ENCODE measurements at regions not wholly inside any gene's neighbourhood (a gene's known extent, or its start where the extent isn't known, plus 50 kb on each side); places are given as distances from the start of the nearest gene placed in this dataset.

DNA sequence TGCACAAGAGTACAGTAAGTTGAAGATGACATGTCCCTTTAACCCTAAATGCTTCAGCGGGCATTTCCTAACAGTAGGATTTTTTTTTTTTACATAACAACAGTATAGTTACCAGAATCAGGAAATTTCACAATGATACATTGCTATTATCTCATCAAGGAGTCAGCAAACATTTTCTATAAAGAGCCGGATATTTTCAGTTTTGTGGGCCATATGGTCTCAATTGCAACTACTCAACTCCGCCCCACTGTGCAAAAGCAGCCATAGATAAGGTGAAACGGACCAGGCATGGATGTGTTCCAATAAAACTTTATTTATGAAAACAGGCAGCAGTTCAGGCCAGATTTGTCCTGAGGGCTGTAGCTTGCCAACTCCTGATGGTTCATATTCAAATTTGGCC, 130.6 kb downstream of the SMAD6 start:
- Histone ChIP-seq H3K9me3 (peaks cover 16% of the 10 kb centered on the region), H3K27me3 (no peaks in the 10 kb centered on the region), H3K36me3 (no peaks in the 10 kb centered on the region), H3K4me3 (no peak overlapping the region)
- DNase-seq = peak; percentile 80

DNA sequence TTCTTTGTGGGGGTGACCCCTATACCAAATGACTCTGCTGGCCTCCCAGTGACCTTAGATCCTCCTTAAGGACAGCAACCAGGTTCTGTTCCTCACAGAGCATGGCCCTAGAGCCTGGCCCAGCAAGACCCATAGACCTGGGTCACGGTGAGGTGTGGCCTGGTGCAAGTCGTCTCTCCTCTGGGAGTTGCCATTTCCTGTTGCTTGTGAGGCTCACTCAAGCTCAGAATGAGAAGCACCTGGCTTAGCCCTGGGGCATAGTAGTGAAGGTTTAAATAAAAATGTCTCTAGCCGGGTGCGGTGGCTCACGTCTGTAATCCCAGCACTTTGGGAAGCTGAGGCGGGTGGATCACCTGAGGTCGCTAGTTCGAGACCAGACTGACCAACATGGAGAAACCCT, 131.3 kb downstream of the SMAD6 start:
- peaks cover 16% of the 10 kb centered on the region for H3K9me3 ChIP-seq
- no peak for DNase-seq
- H3K36me3 ChIP-seq = no peaks in the 10 kb centered on the region
- no peak overlapping the region for H3K4me3 ChIP-seq
- H3K27me3 ChIP-seq = no peaks in the 10 kb centered on the region

DNA sequence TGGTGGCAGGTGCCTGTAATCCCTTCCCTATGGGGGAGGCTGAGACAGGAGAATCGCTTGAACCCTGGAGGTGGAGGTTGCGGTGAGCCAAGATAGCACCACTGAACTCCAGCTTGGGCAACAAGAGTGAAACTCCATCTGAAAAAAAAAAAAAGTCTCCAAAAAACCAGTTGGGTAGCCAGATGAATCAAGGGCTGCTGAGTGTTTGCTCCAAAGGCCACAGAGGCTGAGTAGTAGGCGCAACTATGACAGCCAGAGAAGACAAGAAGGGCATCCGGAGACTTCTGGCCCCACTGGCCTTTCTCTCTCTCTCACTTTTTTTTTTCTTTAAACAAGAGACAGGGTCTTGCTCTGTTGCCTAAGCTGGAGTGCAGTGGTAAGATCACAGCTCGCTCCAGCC, 131.8 kb downstream of the SMAD6 start:
- no peaks in the 10 kb centered on the region for H3K27me3 ChIP-seq
- H3K9me3 ChIP-seq = peaks cover 16% of the 10 kb centered on the region
- no peak for DNase-seq
- no peaks in the 10 kb centered on the region for H3K36me3 ChIP-seq
- no peak overlapping the region for H3K4me3 ChIP-seq

DNA sequence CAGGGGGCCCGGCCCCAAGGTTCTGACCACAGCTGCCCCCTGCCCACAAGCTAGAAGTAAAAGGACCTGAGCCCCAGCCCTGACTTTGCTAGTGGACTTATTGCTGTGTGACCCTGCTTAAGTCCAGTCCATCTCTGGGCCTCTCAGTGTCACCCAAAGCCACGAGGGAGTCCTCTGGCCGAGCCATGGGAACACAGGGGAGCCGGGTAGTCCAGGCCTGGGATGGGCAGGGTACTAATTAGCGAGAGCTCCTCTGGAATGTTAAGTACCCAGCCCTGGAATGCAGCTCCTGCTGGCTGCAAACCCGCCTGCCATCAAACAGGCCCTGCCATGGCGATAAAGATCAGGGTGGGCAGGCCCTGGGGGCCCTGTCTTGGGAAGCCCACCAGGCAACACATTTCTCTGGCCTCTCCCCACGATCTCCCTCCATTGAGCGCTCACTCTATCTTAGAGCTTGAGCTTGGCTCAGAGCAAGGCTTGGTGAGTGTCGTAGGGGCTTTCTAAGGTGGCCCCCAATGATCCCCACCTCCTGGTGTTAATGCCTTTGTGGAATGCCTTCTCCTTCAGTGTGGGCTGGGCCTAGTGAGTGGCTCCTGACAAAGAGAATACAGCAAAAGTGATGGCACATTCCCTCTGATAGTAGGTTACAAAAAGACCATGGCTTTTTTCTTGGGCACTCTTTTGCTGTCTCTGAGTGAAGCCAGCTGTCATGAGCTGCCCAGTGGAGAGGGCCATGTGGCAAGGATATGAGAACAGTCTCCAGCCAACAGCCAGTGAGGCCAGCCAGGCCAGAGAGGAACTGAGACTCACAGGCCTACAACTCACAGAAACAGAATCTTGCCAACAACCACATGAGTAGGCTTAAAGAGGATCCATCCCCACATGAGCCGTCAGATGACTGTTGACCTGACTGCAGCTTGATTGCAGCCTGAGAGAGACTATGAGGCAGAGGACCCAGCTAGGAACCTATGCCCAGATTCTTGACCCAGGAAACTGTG, 133.1 kb downstream of the SMAD6 start:
- Histone ChIP-seq H3K27me3 (no peaks in the 10 kb centered on the region), H3K4me3 (no peak overlapping the region), H3K9me3 (peaks cover 16% of the 10 kb centered on the region), H3K36me3 (no peaks in the 10 kb centered on the region)
- DNase-seq = peak; percentile 86

DNA sequence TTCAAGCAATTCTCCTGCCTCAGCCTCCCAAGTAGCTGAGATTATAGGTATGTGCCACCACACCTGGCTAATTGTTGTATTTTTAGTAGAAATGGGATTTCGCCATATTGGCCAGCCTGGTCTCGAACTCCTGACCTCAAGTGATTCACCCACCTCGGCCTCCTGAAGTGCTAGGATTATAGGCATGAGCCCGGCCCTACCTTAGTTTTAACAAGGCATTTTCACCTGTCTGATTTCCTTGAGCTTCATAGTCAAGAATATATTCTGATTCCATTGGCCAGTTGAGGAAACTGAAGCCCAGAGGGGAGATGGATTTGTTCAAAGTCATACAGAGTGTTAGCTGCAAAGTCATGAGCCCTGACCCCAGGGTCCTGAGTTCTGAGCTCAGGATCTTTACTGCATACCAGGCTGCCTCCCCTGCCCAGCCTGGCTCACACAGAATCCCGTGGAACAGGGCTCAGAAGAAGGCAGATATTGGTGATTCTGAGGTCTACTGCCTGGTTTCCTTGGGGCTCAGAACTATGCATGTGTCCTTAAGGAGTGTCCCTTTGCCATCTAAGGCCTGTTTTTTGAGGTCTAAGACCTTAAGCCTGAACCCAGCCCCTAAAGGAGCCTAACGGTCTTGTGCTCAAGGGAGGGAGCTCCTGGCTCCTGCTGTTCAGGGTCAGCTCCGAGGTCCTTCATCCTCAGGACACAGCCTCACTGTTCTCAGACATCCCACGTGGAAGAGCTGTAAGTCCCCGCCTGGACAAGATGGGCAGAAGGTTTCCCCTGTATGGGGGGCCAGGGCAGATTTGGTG, 134.4 kb downstream of the SMAD6 start:
- no peak for DNase-seq
- H3K36me3 ChIP-seq = no peaks in the 10 kb centered on the region
- H3K27me3 ChIP-seq = no peaks in the 10 kb centered on the region
- peaks cover 16% of the 10 kb centered on the region for H3K9me3 ChIP-seq
- H3K4me3 ChIP-seq = no peak overlapping the region

DNA sequence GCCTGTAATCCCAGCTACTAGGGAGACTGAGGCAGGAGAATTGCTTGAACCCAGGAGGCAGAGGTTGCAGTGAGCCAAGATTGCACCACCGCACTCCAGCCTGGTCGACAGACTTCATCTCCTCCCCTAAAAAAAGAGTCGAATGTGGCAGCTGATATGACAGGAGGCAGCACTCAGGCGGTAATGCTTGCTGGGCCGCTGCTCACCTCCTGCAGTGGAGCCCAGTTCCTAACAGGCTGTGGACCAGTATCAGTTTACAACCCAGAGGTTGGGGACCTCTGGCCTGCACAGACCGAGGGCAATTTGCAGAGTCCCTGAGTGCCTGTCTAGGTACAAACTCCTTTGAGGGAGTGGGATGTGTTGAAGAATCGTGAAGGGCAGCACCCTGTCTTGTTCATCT, 136.2 kb downstream of the SMAD6 start:
- H3K9me3 ChIP-seq = peaks cover 16% of the 10 kb centered on the region
- peaks cover 4% of the 10 kb centered on the region for H3K36me3 ChIP-seq
- no peak for DNase-seq
- H3K27me3 ChIP-seq = no peaks in the 10 kb centered on the region
- no peak overlapping the region for H3K4me3 ChIP-seq

DNA sequence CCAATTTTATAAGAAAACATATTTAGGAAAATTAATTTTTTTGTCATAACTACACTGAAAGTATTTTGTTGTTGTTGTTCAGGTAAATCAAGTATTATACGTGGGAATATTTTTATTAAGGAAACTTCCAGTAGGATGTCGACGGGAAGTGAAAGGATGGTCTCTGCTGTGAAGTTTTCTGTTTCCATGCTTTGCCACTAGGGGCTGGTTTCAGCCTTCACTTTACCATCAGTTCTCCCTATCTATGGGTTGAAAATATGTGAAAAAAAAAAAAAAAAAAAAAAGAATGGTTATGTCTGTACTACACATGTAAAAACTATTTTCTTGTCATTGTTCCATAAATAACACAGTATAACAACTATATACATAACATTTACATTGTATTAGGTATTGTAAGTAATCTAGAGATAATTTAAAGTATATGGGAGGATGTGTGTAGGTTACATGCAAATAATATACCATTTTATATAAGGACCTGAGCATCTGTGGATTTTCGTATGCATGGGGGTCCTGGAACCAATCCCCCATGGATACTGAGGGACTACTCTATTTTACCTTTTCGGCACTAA, 136.7 kb downstream of the SMAD6 start:
- H3K36me3 ChIP-seq = peaks cover 9% of the 10 kb centered on the region
- H3K9me3 ChIP-seq = peaks cover 16% of the 10 kb centered on the region
- no peak for DNase-seq
- H3K4me3 ChIP-seq = no peak overlapping the region
- H3K27me3 ChIP-seq = no peaks in the 10 kb centered on the region

DNA sequence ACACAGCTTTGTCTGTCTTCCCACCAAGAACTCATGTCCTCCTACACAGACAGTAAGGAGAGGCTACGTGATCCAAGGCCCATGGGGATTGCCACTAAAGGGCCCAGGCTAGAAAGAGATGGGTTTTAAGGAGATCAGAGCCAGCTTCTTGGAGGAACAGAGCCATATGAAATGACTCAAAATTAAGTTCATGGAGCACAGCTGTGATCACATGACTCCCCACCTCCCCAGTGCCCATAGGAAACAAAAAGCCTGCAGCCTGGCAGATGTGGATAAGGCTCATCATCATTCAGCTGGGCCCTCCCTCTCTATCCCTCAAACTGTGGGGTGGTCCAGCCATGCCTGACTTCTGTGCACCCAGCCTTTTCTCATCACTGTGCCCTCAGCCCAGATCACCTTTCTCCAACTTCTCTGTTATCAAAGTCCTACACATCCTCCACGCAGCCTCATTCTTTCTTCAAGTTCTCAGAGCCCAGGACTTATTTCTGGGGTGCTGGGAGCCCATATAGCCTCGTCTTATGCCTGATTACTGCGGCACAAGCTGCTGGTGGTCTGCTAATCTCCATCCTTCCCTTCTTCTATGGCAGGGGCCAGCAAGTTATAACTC, 137.6 kb downstream of the SMAD6 start:
- H3K27me3 ChIP-seq = no peaks in the 10 kb centered on the region

DNA sequence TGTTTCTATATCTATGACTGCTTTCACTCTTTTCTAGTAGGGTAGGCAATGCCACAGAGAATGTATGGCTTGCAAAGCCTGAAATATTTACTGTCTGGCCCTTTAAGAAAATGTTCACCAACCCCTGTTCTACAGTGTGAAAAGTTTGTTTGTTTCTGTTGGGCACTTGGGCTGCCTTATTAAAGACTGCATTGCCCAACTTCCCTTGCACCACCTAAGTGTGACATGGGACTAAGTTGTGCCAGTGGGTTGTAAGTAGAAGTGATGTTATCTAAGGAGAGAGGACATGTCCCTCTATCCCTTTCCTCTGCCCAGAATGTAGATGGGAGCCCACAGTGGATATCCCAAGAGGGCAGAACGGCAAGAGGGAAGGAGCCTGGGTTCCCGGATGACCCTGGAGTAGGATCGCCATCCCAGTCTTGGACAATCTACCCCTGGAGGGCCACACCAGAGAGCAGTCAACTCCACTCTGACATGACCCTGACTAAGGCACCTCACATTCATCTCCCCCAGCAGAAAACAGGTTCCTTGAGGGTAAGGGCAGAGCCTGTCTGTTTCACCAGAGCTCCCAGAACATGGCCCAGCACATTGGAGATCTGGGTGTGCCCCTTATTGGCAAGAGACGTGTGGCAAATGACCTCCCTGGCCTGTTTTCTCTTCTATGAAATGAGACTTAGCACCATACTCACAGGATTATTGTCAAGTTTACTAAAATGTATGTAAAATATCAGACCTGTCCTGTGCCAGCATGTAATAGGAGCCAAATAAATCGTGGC, 138.8 kb downstream of the SMAD6 start:
- no peak for DNase-seq
- Histone ChIP-seq H3K4me3 (no peak overlapping the region), H3K36me3 (peaks cover 23% of the 10 kb centered on the region), H3K27me3 (no peaks in the 10 kb centered on the region), H3K9me3 (peaks cover 8% of the 10 kb centered on the region)

More for the DNA sequence above, 137.6 kb downstream of the SMAD6 start:
- Histone ChIP-seq H3K9me3 (peaks cover 16% of the 10 kb centered on the region), H3K4me3 (no peak overlapping the region), H3K36me3 (peaks cover 18% of the 10 kb centered on the region)
- peak; percentile 69 for DNase-seq

DNA sequence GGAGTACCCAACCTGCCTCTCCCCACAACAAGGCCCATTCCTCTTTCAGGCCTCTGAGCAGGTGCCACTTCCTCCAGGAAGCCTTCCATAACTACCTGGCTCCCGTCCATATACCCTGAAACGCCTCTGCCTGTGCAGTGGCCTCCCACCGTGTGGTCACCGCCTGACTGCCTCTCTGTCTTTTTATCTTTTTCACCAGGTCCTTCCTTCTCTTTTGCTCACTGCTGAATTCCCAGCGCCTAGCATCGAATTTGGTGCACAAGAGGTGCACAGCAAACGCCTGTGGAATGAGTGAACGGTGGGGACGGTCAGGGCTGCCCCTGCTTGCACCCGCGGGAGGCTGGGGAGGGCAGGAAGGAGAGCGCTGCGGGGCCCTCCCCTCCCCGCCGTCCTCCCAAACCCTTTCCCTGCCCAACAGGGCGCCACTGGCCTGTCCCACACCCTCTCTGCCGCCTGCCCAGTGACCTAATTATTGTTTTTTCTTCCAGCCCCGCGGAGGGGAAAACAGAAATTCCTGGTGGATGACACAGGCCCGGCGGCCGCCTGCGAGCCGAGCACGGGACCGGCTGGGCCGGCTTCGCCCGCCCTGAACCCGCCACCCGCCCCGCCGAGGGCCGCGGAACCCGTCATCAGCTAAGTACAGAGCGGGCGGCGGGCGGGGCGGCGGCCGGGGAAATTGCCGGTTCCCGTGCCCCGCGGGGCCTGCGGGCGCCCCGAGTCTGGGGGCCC, 140.1 kb downstream of the SMAD6 start:
- Histone ChIP-seq H3K9me3 (no peaks in the 10 kb centered on the region), H3K4me3 (peak overlapping the region; percentile 50), H3K36me3 (peaks cover 27% of the 10 kb centered on the region), H3K27me3 (no peaks in the 10 kb centered on the region)
- peak; percentile 95 for DNase-seq

DNA sequence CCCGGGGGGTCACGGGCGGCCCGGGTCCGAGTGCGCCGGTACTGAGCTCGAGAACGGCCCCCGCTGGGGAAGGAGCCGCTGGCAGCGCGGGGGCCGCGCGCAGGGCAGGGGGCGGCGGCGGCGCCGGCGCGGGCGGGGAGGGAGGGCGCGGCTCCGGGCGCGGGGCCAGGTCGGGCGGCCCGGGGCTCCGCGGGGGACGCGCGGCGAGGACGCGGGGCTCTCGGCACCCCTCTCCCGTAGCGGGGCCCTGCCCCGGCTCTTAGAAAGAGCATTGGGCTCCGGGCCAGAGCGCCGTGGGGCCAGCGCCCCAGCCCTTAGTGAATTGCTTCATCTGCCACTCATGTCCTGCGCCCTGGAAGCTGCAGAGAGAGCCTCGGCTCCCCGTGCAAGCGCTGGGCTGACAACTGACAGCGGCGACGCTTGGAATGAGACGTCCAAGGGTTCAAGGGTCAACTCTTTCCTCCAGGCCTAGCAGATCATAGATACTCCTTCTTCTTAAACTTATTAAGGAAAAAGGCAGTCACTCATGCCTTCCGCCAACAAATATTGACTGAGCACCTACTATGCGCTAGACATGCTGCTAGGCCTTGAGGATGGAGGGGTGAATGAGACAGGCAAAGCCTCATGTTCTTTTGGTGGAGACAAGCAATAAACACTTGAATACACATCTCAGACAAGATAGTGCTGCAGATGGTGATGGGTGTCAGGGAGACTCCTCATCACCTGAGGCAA, 140.8 kb downstream of the SMAD6 start:
- peak; percentile 78 for DNase-seq
- no peaks in the 10 kb centered on the region for H3K27me3 ChIP-seq
- H3K36me3 ChIP-seq = peaks cover 29% of the 10 kb centered on the region
- peak overlapping the region; percentile 56 for H3K4me3 ChIP-seq
- no peaks in the 10 kb centered on the region for H3K9me3 ChIP-seq

DNA sequence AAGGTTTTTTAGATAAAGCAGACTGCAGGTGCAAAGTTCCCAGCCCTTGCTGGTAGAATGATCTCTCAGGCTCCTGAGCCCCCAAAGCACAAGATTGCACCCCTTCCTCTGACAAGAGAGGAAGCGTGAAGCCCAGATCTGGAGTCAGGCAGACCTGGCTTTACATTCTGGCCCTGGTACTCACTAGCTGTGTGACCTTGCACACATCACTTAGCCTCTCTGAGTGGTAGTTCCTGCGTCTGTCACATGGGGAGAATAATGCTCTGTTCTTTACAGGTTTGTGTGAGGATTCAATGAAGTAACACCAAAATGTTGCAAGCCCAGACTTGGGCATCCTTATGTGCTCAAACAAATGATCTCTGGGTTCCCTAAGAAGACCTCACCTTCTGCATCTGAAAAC, 141.5 kb downstream of the SMAD6 start:
- peaks cover 29% of the 10 kb centered on the region for H3K36me3 ChIP-seq
- no peak for DNase-seq
- no peaks in the 10 kb centered on the region for H3K27me3 ChIP-seq
- no peaks in the 10 kb centered on the region for H3K9me3 ChIP-seq
- peak overlapping the region; percentile 56 for H3K4me3 ChIP-seq

DNA sequence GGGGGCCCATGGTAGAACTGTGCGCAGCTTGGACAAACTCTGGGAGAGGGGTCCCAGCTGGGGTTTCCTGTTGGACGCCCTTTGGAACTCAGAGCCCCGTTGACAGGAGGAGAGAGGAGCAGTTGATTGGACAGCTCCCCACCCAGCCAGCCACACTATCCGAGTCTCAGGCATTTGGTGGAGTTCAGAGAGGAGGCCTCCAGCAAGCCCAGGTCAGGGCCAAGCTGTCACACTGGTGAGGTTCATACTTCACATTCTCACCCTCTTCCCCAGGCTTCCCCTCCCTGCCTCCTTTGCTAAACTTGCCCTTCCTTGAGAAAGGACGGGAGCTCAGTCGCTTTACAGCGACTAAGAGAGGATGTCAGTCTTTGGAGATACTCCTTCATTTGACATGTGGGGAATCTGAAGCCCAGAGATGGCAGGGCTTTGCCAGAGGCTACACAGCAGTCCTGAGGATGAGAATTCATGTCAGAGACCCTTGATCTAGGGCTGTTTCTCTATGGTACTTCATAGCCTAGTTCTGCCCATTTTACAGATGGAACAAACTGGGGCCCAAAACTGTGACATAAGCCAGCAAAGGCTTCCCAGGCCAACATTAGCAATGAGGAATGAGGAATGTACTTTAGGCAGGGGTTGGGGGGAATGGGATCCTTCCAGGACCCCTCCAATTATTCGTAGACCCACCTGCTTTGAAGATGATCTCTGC, 142.2 kb downstream of the SMAD6 start:
- no peaks in the 10 kb centered on the region for H3K27me3 ChIP-seq
- DNase-seq = no peak
- no peaks in the 10 kb centered on the region for H3K9me3 ChIP-seq
- H3K36me3 ChIP-seq = peaks cover 29% of the 10 kb centered on the region
- no peak overlapping the region for H3K4me3 ChIP-seq

DNA sequence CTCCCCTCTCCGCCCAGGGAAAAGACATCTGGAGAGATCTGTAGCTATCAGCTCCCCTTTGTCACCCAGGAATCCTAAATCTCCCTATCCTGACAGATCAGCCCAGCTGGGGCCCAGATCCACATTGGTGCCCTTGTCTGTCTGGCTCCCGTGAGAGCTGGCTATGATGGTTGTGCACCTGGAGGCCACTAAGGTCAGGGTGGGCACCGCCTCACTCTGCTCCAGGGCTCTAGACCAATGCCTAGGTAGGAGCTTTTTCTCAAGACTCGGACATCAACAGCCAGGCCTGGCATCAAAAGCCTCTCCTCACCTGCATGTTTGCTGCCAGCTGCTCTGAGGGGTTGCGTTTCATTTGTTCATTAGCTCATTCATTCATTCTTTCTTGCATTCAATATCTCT, 142.7 kb downstream of the SMAD6 start:
- DNase-seq = no peak
- no peaks in the 10 kb centered on the region for H3K9me3 ChIP-seq

More for the DNA sequence above, 142.7 kb downstream of the SMAD6 start:
- no peak overlapping the region for H3K4me3 ChIP-seq
- no peaks in the 10 kb centered on the region for H3K27me3 ChIP-seq
- peaks cover 29% of the 10 kb centered on the region for H3K36me3 ChIP-seq

All from MG63 (cell line).